Left hindlimb (tissue), 1 donor: ENCODE measurements at regions not wholly inside any gene's neighbourhood (a gene's known extent, or its start where the extent isn't known, plus 50 kb on each side); places are given as distances from the start of the nearest gene placed in this dataset.
"Not testable (repeated sequence)": the region's sequence is repeated elsewhere in the genome, so short reads cannot be mapped to it uniquely, and the experiment has no call there.

Experiments
- DNase-seq: peaks from one replicate; pipeline ENCODE4 v3.0.0-alpha.2; 2018

DNA sequence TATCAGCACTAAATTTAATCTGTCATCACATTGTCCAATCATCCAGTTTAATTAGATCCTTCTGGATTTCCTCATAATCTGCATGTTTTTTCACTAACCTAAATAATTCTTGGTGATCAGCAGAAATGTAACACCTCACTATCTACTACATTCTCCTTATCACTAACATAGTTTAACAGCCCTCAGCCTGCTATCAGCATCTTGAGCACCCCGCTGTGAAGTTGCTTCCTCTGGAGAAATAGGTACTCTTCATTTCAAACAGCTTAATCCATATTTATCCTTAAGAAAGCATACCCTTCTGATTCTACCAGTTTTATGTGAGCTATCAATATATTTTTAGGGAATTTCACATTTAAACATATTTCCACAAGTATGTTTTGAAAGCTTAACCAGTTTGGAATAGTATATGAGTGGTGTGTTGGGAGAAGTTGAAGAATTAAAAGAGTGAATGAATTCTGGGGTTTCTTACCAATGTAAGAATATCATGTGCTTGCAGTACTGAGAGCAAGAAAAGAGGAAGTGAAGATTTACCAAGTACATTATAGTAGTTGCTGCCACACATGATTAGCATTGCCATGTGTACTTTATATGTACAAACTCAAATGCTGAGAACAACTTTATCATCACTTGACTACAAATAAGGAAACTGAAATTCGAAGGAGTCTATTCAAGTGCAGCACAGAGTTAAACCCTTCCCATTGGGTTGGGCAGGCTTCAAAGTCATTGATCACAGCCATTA lies 771.1 kb upstream of the ADGRL4 start:
- DNase-seq, result no peak

GRCh38 chr1:79775402-79775801 lies 768.9 kb upstream of the ADGRL4 start:
- no peak for DNase-seq

DNA sequence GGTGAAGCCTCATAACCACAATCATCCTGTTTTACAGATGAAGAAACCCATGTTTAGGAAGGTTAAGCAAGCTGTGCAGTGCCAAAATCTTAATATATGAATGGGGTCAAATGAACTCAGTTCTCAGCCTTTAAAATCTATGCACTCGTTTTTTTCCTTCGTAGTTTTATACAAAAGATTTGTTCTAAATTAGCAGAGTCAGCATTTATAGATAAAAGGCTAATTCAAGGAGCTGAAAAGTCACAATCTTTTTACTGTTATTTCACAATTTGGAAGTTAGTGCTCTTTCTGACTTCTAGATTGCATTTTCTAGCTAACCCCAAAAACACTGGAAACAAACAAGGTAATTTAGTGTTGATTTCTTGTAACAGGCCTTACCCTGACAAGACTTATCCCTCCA lies 766.9 kb upstream of the ADGRL4 start:
- no peak for DNase-seq

DNA sequence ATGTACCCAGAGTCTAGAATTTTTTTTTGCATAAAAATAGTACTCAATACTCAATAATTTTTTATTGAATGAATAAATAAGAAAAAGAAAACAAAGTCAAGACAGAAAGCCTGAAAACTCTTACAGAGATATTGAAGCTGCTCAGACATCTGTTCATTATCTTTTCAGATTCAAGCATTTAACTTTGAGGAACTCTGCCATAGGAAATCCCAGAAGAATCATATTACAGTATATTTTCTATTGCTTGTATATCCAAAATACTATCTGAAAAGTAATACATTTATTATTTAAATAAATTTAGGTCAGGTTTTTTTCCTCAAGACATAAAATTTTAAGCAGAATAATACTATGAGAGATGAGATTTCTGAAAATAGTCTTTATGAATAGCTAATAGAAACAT lies 755.9 kb upstream of the ADGRL4 start:
- no peak for DNase-seq

GRCh38 chr1:79760531-79760930 lies 754.0 kb upstream of the ADGRL4 start:
- DNase-seq, result no peak

GRCh38 chr1:79749607-79750006 lies 743.1 kb upstream of the ADGRL4 start:
- DNase-seq, result no peak

GRCh38 chr1:79745929-79746328 lies 739.4 kb upstream of the ADGRL4 start:
- DNase-seq, result no peak

DNA sequence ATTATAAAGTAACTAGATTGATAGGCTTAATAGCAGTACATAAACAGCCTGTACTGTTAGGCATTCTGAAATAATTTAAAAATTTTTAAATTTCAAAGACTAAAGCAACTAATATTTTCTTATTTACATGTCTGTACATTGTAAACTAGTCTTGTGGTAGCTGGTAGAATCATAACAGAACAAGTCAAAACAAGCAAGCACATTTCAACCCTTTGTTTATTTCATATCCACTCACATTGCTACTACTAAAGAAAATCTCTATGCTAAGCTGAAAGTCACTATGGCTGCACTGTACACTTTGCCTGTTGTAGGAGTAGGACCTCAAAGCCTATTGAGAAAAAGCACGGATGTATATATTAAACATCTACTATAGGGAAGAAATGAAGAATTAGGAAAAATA lies 738.2 kb upstream of the ADGRL4 start:
- no peak for DNase-seq

- DNase-seq, result no peak
Measured at GRCh38 chr1:79741720-79742421, 735.3 kb upstream of the ADGRL4 start.

- no peak for DNase-seq
Measured at GRCh38 chr1:79738101-79738500, 731.6 kb upstream of the ADGRL4 start.

- no peak for DNase-seq
Measured at GRCh38 chr1:79737193-79737592, 730.7 kb upstream of the ADGRL4 start.

DNA sequence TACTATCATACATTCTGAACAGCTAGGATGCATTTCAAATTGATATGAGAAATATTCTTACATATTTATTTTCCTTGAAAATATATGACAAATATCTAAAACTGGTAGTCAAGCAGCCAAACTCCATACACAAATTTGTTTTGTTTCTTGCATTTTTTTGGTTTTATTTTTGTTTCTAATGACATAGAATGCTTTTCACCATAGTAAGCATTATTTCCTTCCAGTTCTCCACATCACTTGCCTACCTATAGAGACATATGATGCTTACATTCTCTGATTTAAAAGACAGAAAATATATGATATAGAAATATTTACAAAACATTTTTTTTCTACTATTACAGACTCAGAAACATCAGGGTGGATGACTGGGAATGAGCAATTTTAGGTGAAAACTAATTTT lies 726.4 kb upstream of the ADGRL4 start:
- no peak for DNase-seq

DNA sequence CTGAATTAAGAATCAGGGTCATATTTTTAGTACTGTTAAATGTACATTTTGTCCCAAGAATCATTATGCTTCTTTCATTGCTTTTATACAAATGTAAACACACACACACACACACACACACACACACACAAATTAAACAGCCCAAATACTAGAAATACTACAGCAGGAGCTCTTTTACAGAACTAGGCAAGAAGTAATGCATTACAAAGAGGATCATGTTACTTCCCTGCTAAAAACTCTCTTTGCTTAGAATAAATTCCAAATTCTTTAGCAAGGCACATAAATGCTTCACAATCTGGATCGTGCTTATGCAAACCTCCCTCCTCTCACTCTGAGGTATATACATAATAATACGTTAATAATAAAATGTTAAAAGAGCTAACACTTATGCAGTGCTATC lies 720.4 kb upstream of the ADGRL4 start:
- DNase-seq, result no peak

- no peak for DNase-seq
Measured at GRCh38 chr1:79726321-79726720, 719.8 kb upstream of the ADGRL4 start.

DNA sequence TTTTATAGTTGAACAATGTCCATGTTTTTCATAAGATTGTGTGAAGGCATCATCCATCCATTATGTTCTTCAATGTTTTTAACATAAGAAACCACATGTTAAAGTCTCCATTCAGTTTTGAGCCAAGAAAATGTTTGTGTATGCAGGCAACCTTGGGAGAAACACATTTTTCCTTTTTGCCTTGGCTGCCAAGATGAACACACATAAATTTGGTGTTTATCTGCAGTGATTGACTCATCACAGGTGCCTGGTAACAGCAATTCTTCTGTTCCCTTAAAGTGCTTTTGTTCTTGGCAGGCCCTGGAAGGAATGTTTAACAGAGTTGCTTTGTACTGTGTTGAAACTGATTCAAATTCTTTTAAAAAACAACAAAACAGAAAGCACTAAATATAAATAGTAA lies 709.9 kb upstream of the ADGRL4 start:
- DNase-seq, result no peak

GRCh38 chr1:79714664-79715063 lies 708.1 kb upstream of the ADGRL4 start:
- DNase-seq, result no peak

GRCh38 chr1:79711001-79711431 lies 704.5 kb upstream of the ADGRL4 start:
- DNase-seq, result no peak

- no peak for DNase-seq
Measured at GRCh38 chr1:79708646-79709265, 702.2 kb upstream of the ADGRL4 start.

GRCh38 chr1:79705218-79705617 lies 698.7 kb upstream of the ADGRL4 start:
- DNase-seq, result no peak

DNA sequence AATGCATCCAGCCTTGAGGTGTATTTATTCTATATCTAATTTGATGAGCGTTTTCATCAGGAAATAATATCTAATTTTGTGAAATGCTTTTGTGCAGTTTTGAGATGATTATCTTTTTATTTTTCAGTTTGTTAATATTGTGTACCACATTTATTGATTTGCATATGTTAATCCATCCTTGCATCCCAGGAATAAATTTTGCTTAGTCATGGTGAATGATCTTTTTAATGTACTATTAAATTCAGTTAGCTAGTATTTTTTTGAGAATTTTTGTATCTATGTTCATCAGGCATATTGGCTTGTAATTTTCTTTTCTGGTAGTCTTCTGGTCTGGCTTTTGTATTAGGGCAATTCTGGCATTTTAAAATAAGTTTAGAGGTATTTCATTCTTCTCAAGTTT lies 697.5 kb upstream of the ADGRL4 start:
- DNase-seq, result no peak

- DNase-seq, result not testable (repeated sequence)
Measured at GRCh38 chr1:79702336-79702999, 695.9 kb upstream of the ADGRL4 start.

- DNase-seq, result no peak
Measured at GRCh38 chr1:79695138-79695537, 688.6 kb upstream of the ADGRL4 start.

GRCh38 chr1:79694241-79694640 lies 687.7 kb upstream of the ADGRL4 start:
- DNase-seq, result no peak
